Activated naive CD4-positive, alpha-beta T cell treated with anti-CD3 and anti-CD28 coated beads for 36 hours (primary cell): ENCODE measurements at regions not wholly inside any gene's neighbourhood (a gene's known extent, or its start where the extent isn't known, plus 50 kb on each side); places are given as distances from the start of the nearest gene placed in this dataset.
"Not testable (repeated sequence)": the region's sequence is repeated elsewhere in the genome, so short reads cannot be mapped to it uniquely, and the experiment has no call there.

Source experiments
- CTCF ChIA-PET: fragments of 350-600 bp; sonication (Branson Sonifier 250); formaldehyde crosslinking; loops from one replicate; lab custom pipeline; 2021; ENCODE audit warnings: antibody characterized with exemption; lab: Charles Lee
- DNase-seq: peaks from one replicate; pipeline ENCODE4 v3.0.0-alpha.2; 2020
- H3K27ac Mint-ChIP-seq: one replicate; pipeline ENCODE4 v1.8.0; 2021; ENCODE audit warnings: mild to moderate bottlenecking, mixed read lengths
- H3K27me3 Mint-ChIP-seq: one replicate; pipeline ENCODE4 v1.8.0; 2021; ENCODE audit warnings: low read depth, mixed read lengths
- H3K36me3 Mint-ChIP-seq: one replicate; pipeline ENCODE4 v1.8.0; 2021; ENCODE audit warnings: low read depth, mixed read lengths
- H3K4me1 Mint-ChIP-seq: one replicate; pipeline ENCODE4 v1.8.0; 2021; ENCODE audit warnings: low read depth, mixed read lengths
- H3K4me3 Mint-ChIP-seq: one replicate; pipeline ENCODE4 v1.8.0; 2021; ENCODE audit warnings: mild to moderate bottlenecking, moderate library complexity, mixed read lengths
- H3K9me3 Mint-ChIP-seq: one replicate; pipeline ENCODE4 v1.8.0; 2021; ENCODE audit warnings: mixed read lengths
- intact Hi-C: fragments of 100-400 bp; cut with micrococcal nuclease; formaldehyde crosslinking; loops from one replicate; pipeline ENCODE4 v1.15.1; 2023

DNA sequence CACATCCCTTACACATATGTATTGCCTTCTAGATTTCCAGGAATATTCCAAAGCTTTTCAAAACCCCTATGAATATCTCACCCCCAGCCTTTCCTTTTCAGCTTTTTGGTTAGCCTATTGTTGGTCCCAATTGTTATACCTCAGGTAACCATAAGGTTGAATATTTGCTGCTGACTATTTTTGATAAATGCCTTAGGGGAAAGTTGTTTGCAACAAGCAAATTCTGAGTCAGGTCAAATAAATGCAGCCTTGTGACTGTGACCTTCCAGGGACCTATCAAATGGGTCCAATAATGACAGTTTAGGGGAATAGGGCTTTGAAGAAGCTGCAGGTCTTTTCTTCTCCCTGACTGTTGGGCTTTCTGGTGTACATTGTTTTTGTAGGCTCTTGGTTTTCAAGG is 699.7 kb downstream of the NTRK3 start:
- no peak for DNase-seq
- H3K9me3 Mint-ChIP-seq = peaks cover 6% of the 10 kb centered on the region
- H3K4me3 Mint-ChIP-seq = no peak overlapping the region
- peaks cover 11% of the 10 kb centered on the region for H3K27me3 Mint-ChIP-seq
- peaks cover 4% of the 10 kb centered on the region for H3K36me3 Mint-ChIP-seq
- intact Hi-C loops = no loop called here
- CTCF ChIA-PET = no interaction called here
- H3K4me1 Mint-ChIP-seq = no peaks in the 10 kb centered on the region
- H3K27ac Mint-ChIP-seq = no peak overlapping the region

DNA sequence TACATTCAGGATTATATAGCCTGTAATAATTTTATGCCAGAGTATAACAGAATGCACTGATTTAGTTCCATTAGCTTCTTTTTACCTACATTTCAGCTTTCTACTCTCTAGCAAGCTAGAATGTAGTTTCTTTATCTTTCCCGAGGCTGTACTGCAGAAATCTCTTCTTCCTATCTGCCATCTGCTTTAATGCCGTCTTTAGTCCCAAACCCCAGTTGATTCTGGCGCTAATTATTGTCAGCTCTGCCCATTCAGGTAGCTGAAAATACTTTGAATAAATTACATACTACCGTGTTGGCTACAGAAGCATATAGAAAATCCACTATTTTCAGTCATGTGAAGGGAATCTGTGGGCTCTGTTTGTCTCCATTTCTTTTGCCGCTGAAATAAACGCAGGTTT is 706.7 kb downstream of the NTRK3 start:
- Mint-ChIP-seq H3K4me3 (no peak overlapping the region), H3K36me3 (peaks cover 4% of the 10 kb centered on the region), H3K4me1 (no peaks in the 10 kb centered on the region), H3K9me3 (peaks cover 2% of the 10 kb centered on the region), H3K27ac (no peak overlapping the region), H3K27me3 (peaks cover 3% of the 10 kb centered on the region)
- intact Hi-C loops = no loop called here
- CTCF ChIA-PET = no interaction called here
- DNase-seq = no peak

DNA sequence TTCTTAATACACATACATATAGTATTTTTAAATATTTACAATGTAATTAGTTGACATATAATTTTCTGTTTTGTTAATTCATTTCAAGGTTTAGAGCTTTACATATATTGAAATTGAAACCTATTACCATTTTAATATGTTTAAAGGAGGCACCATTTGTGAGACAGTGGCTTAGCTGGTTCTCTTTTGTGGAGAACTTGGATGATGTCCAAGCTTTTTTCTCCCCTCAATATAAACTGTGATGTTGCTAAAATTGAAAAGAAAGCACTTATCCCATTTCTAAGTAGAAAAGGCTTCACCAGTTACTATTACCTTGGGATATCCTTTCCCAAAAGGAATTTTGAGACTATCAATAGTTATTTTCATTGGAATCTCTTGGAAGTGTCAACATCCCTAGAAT is 707.2 kb downstream of the NTRK3 start:
- H3K4me1 Mint-ChIP-seq = no peaks in the 10 kb centered on the region
- intact Hi-C loops = no loop called here
- H3K9me3 Mint-ChIP-seq = peaks cover 2% of the 10 kb centered on the region
- H3K36me3 Mint-ChIP-seq = peaks cover 4% of the 10 kb centered on the region
- H3K27ac Mint-ChIP-seq = no peak overlapping the region
- CTCF ChIA-PET = interaction anchor here (0.6 kb wide), 1 partner anchor 9 kb away, joined by 3 read pairs; no protein-coding TSS in a partner anchor
- DNase-seq = no peak
- H3K4me3 Mint-ChIP-seq = no peak overlapping the region
- peaks cover 3% of the 10 kb centered on the region for H3K27me3 Mint-ChIP-seq

DNA sequence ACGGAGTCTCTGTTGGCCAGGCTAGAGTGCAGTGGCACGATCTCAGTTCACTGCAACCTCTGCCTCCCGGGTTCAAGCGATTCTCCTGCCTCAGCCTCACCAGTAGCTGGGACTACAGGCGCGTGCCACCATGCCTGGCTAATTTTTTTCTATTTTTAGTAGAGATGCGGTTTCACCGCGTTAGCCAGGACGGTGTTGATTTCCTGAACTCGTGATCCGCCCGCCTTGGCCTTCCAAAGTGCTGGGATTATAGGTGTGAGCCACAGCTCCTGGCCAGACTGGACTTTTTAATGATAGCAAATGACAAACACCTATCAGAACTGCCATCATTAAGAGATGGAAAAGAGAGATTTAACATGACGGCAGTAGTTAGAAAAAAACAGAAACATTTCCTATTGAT is 707.9 kb downstream of the NTRK3 start:
- H3K27ac Mint-ChIP-seq, DNase-seq, H3K4me1 Mint-ChIP-seq, H3K36me3 Mint-ChIP-seq, intact Hi-C loops, H3K9me3 Mint-ChIP-seq, H3K27me3 Mint-ChIP-seq, H3K4me3 Mint-ChIP-seq: not testable (repeated sequence)
- CTCF ChIA-PET = interaction anchor here (0.6 kb wide), 1 partner anchor 8 kb away, joined by 3 read pairs; no protein-coding TSS in a partner anchor

DNA sequence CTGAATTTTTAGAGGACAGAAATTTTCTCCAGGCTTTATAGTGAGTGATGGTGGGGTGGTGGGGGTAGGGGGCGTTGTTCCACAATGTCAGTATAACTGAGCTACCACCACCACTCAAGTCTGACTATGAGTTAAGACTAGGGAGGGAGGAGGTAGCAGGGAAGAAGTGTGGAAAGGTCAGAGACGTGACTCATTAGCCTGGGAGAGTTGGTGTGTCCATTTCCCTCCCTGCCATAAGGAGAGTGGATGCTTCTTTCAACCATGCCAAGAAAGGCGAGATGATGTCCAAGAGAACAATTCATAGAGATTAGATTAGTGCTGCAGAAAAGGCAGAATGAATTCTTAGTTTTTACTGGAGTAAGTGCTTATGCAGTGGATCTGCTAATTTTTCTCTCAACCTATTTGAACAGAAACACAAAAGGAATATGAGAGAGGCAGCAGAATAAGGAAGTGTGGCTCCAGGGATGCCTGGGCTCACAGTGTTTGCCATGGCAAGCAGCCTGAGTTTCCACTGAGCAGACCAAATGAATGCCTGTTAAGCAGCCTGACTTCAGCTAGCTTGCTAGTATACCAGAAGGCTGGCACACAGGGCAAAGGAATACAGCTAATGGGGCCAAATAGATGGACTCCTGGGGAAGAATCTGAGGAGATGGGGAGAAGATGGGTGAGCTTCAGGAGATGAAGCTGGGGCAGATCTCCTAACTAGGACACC is 708.9 kb downstream of the NTRK3 start:
- no peaks in the 10 kb centered on the region for H3K4me1 Mint-ChIP-seq
- no peak overlapping the region for H3K27ac Mint-ChIP-seq
- intact Hi-C loops = no loop called here
- no peak for DNase-seq
- no peak overlapping the region for H3K4me3 Mint-ChIP-seq
- H3K9me3 Mint-ChIP-seq = no peaks in the 10 kb centered on the region
- CTCF ChIA-PET = no interaction called here
- H3K36me3 Mint-ChIP-seq = no peaks in the 10 kb centered on the region
- no peaks in the 10 kb centered on the region for H3K27me3 Mint-ChIP-seq

DNA sequence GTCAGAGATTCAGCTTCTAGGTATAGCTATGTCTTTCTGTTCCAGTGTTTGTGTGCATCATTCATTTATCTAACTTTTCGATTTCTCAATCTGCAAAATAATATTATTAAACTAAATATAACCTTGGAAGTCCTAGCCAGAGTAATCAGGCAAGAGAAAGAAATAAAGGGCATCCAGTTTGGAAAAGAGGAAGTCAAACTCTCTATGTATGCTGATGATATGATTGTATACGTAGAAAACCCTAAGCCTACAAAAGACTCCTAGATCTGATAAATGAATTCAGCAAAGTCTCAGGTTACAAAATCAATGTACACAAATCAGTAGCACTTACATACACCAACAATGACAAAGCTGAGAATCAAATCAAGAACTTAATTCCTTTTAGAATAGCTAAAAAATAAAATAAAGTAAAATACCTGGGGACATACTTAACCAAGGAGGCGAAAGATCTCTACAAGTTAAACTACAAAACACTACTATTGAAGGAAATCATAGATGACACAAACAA is 718.2 kb downstream of the NTRK3 start:
- intact Hi-C loops = no loop called here
- no peak for DNase-seq
- no peaks in the 10 kb centered on the region for H3K4me1 Mint-ChIP-seq
- no peaks in the 10 kb centered on the region for H3K36me3 Mint-ChIP-seq
- no peaks in the 10 kb centered on the region for H3K27me3 Mint-ChIP-seq
- H3K27ac Mint-ChIP-seq = no peak overlapping the region
- H3K9me3 Mint-ChIP-seq = peaks cover 5% of the 10 kb centered on the region
- CTCF ChIA-PET = no interaction called here
- H3K4me3 Mint-ChIP-seq = no peak overlapping the region

DNA sequence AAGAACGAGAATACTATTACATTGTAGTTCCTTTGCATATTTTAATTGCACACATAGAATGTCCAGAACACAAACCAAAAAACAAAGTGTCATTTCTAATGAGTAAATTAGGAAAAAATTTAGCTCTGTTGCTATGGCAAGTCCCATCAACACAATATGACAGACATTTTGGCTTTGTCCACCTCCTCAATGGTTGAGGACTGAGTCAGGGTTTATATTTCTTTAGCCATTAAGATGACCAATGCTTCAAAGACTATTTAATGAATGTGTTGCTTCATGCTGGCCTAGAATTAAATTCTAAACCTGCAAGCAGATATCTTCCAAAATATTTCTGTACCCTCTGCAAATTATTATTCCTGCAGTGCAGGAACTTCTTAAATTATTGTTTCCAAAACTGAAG is 719.2 kb downstream of the NTRK3 start:
- no peak overlapping the region for H3K4me3 Mint-ChIP-seq
- DNase-seq = no peak
- no peaks in the 10 kb centered on the region for H3K36me3 Mint-ChIP-seq
- no peaks in the 10 kb centered on the region for H3K27me3 Mint-ChIP-seq
- CTCF ChIA-PET = no interaction called here
- no peak overlapping the region for H3K27ac Mint-ChIP-seq
- intact Hi-C loops = no loop called here
- H3K4me1 Mint-ChIP-seq = no peaks in the 10 kb centered on the region
- H3K9me3 Mint-ChIP-seq = peaks cover 8% of the 10 kb centered on the region

DNA sequence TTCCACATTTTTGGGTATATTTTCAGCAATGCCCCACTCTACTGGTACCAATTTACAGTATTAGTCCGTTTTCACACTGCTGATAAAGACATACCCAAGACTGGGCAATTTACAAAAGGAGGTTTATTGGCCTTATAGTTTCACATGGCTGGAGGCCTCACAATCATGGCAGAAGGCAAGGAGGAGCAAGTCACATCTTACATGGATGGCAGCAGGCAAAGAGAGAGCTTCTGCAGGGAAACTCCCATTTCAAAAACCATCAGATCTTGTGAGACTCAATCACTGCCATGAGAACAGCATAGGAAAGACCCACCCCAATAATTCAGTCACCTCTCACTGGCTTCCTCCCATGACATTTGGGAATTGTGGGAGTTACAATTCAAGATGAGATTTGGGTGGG is 722.9 kb downstream of the NTRK3 start:
- H3K4me1 Mint-ChIP-seq, H3K9me3 Mint-ChIP-seq, CTCF ChIA-PET, intact Hi-C loops, DNase-seq, H3K27me3 Mint-ChIP-seq, H3K4me3 Mint-ChIP-seq, H3K36me3 Mint-ChIP-seq, H3K27ac Mint-ChIP-seq: not testable (repeated sequence)

DNA sequence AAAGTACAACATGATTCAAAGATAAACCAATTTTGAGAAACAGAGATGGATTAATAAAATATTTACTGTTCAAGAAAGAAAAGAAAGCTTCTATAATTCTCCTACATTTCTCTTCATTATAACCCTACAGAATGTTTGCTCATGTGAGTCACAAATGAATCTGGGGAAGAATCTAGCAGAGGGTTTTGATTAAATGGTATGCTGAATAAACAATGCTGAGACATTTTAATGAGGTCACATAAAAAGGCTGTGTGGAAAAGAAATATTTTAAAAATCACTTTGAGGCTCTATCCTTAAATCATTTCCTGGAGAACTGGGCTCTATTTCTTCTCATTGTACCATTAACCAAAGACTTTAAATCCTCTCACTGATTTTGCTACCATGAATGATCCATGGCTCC is 727.7 kb downstream of the NTRK3 start:
- Mint-ChIP-seq H3K4me3 (no peak overlapping the region), H3K4me1 (peaks cover 3% of the 10 kb centered on the region)
- intact Hi-C loops = no loop called here

DNA sequence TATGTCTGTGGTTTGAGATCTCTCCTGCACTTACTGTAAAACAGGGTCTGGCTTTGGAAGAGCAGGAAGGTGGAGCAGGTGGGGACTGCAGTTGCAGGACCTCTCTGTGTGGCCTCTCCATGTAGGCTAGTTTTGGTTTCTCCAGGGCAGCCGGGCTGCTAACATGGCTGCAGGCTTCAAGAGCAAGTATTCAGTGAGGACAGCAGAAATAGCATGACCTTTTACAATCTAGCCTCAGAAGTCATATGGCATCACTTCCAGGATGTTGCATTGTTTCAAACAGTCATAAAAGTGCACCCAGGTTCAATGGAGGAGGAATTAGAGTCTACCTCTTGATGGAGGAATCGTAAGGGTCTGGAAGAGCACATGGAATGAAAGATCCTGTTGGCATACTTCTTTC is 728.7 kb downstream of the NTRK3 start:
- CTCF ChIA-PET = no interaction called here
- H3K4me1 Mint-ChIP-seq = peaks cover 3% of the 10 kb centered on the region
- H3K36me3 Mint-ChIP-seq = no peaks in the 10 kb centered on the region
- H3K27me3 Mint-ChIP-seq = no peaks in the 10 kb centered on the region
- H3K4me3 Mint-ChIP-seq = no peak overlapping the region
- no peaks in the 10 kb centered on the region for H3K9me3 Mint-ChIP-seq
- H3K27ac Mint-ChIP-seq = no peak overlapping the region
- intact Hi-C loops = no loop called here
- no peak for DNase-seq

More for the DNA sequence above, 727.7 kb downstream of the NTRK3 start:
- no peak for DNase-seq
- Mint-ChIP-seq H3K36me3 (no peaks in the 10 kb centered on the region), H3K27me3 (no peaks in the 10 kb centered on the region), H3K27ac (no peak overlapping the region), H3K9me3 (peaks cover 6% of the 10 kb centered on the region)
- CTCF ChIA-PET = no interaction called here

DNA sequence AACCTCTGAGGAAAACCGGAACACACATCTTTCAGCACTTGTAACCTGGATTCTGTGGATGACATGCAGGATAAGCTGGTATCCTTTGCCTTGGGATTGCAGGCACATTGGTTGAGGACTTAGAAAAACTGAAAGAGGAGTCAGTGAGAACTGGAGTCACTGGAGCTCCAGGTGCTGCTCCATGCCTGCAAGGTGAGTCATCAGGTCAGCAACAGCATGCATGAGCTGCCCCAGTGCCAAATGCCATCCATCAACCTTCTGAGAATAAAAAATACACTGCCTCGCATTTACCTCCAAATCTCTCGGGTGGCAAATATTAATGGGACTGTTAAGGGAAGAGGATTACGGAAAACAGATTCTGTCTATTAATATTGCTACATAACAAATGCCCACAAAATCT is 729.1 kb downstream of the NTRK3 start:
- Mint-ChIP-seq H3K4me3 (no peak overlapping the region), H3K36me3 (no peaks in the 10 kb centered on the region), H3K4me1 (peaks cover 3% of the 10 kb centered on the region), H3K9me3 (no peaks in the 10 kb centered on the region), H3K27ac (no peak overlapping the region), H3K27me3 (no peaks in the 10 kb centered on the region)
- CTCF ChIA-PET = no interaction called here
- intact Hi-C loops = no loop called here
- no peak for DNase-seq

DNA sequence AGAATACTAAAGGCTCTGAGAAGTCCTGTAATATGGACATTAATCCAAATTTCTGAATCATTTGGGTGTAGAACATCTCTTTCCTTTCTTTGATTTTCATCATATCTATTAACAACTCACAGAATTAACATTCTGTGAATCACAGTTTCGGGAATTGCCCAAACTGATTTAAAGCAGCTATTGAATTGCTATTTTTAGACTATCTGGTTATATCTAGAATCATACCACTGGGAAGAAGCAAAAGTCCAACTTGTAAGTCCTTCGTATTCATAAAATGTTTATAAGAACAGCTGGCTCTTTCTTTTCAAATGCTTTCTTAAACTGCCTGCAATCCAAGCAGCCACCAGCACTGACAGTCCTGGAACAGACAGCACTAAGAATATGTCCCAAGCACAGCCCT is 733.0 kb downstream of the NTRK3 start:
- H3K4me3 Mint-ChIP-seq = no peak overlapping the region
- no peaks in the 10 kb centered on the region for H3K9me3 Mint-ChIP-seq
- intact Hi-C loops = no loop called here
- H3K36me3 Mint-ChIP-seq = no peaks in the 10 kb centered on the region
- H3K27me3 Mint-ChIP-seq = no peaks in the 10 kb centered on the region
- no peak for DNase-seq
- no peak overlapping the region for H3K27ac Mint-ChIP-seq
- H3K4me1 Mint-ChIP-seq = no peaks in the 10 kb centered on the region
- CTCF ChIA-PET = interaction anchor here (0.6 kb wide), 1 partner anchor 928 kb away, joined by 3 read pairs; no protein-coding TSS in a partner anchor

DNA sequence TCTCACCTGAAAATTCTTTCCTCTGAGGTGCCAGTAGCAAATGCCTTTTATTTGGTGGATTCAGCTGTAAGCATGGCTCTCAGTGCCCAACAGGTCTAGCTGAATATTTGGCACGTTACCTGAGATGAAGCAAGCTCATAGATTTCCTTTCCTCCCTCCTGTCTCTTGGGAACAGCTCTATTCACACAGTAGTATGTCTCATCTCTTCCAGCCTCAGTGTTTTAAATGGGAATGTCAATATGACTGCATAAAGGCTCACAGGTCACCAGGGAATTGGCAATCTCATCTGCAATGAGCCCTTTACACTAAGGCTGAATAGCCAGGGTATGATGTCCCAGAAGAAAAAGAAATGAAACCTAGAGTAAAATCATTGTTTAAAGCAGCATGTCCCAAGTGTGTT is 733.5 kb downstream of the NTRK3 start:
- Mint-ChIP-seq H3K27ac (no peak overlapping the region), H3K36me3 (no peaks in the 10 kb centered on the region), H3K9me3 (no peaks in the 10 kb centered on the region), H3K4me1 (no peaks in the 10 kb centered on the region), H3K27me3 (no peaks in the 10 kb centered on the region), H3K4me3 (no peak overlapping the region)
- no peak for DNase-seq
- CTCF ChIA-PET = no interaction called here
- intact Hi-C loops = no loop called here
